ENCODE measurements at regions not wholly inside any gene's neighbourhood (a gene's known extent, or its start where the extent isn't known, plus 50 kb on each side); places are given as distances from the start of the nearest gene placed in this dataset.

GRCh38 chr3:166783206-166783605 lies 596.9 kb downstream of the ZBBX start:
- no peak for TF ChIP-seq CTCF (IDR thresholded peaks at IDR 0.05; ENCODE audit: unreplicated experiment)
- peaks cover 14% of the 10 kb centered on the region for H3K9me3 Mint-ChIP-seq
- no peak overlapping the region for H3K27ac Mint-ChIP-seq
- H3K4me1 Mint-ChIP-seq, result peaks cover 7% of the 10 kb centered on the region
- DNase-seq (ENCODE audit: low spot score in 2 of 2, unreplicated experiment in 2 of 2), result no peak
- no peak overlapping the region for H3K4me3 Mint-ChIP-seq
- peaks cover 2% of the 10 kb centered on the region for H3K36me3 Mint-ChIP-seq
- no peaks in the 10 kb centered on the region for H3K27me3 Mint-ChIP-seq (ENCODE audit: low read depth)

- TF ChIP-seq CTCF (IDR thresholded peaks at IDR 0.05; ENCODE audit: unreplicated experiment), result no peak
- H3K36me3 Mint-ChIP-seq, result peaks cover 5% of the 10 kb centered on the region
Measured at GRCh38 chr3:166764698-166765318, 615.3 kb downstream of the ZBBX start.

GRCh38 chr3:166759736-166760513 lies 620.2 kb downstream of the ZBBX start:
- no peak for DNase-seq (ENCODE audit: low spot score in 2 of 2, unreplicated experiment in 2 of 2)
- H3K27me3 Mint-ChIP-seq (ENCODE audit: low read depth), result no peaks in the 10 kb centered on the region
- TF ChIP-seq CTCF (IDR thresholded peaks at IDR 0.05; ENCODE audit: unreplicated experiment), result no peak
- H3K27ac Mint-ChIP-seq, result no peak overlapping the region
- H3K4me3 Mint-ChIP-seq, result no peak overlapping the region
- no peaks in the 10 kb centered on the region for H3K4me1 Mint-ChIP-seq
- H3K9me3 Mint-ChIP-seq, result peaks cover 30% of the 10 kb centered on the region
- peaks cover 2% of the 10 kb centered on the region for H3K36me3 Mint-ChIP-seq

More at GRCh38 chr3:166764698-166765318, 615.3 kb downstream of the ZBBX start:
- no peak overlapping the region for H3K4me3 Mint-ChIP-seq
- no peaks in the 10 kb centered on the region for H3K27me3 Mint-ChIP-seq (ENCODE audit: low read depth)
- DNase-seq (ENCODE audit: low spot score in 2 of 2, unreplicated experiment in 2 of 2), result no peak
- no peaks in the 10 kb centered on the region for H3K4me1 Mint-ChIP-seq
- peaks cover 30% of the 10 kb centered on the region for H3K9me3 Mint-ChIP-seq
- no peak overlapping the region for H3K27ac Mint-ChIP-seq

GRCh38 chr3:166752214-166752613 lies 627.9 kb downstream of the ZBBX start:
- H3K4me1 Mint-ChIP-seq, result peaks cover 2% of the 10 kb centered on the region
- peaks cover 20% of the 10 kb centered on the region for H3K9me3 Mint-ChIP-seq
- no peak overlapping the region for H3K27ac Mint-ChIP-seq
- no peak for TF ChIP-seq CTCF (IDR thresholded peaks at IDR 0.05; ENCODE audit: unreplicated experiment)
- no peak for DNase-seq (ENCODE audit: low spot score in 2 of 2, unreplicated experiment in 2 of 2)
- no peak overlapping the region for H3K4me3 Mint-ChIP-seq
- no peaks in the 10 kb centered on the region for H3K27me3 Mint-ChIP-seq (ENCODE audit: low read depth)
- no peaks in the 10 kb centered on the region for H3K36me3 Mint-ChIP-seq

GRCh38 chr3:166743481-166744134 lies 636.5 kb downstream of the ZBBX start:
- no peaks in the 10 kb centered on the region for H3K27me3 Mint-ChIP-seq (ENCODE audit: low read depth)
- H3K4me3 Mint-ChIP-seq, result no peak overlapping the region
- peaks cover 18% of the 10 kb centered on the region for H3K4me1 Mint-ChIP-seq
- H3K36me3 Mint-ChIP-seq, result no peaks in the 10 kb centered on the region
- DNase-seq (ENCODE audit: low spot score in 2 of 2, unreplicated experiment in 2 of 2), result no peak
- H3K27ac Mint-ChIP-seq, result no peak overlapping the region
- H3K9me3 Mint-ChIP-seq, result no peaks in the 10 kb centered on the region
- no peak for TF ChIP-seq CTCF (IDR thresholded peaks at IDR 0.05; ENCODE audit: unreplicated experiment)
